Neural cell (in vitro differentiated cells): ENCODE measurements at regions not wholly inside any gene's neighbourhood (a gene's known extent, or its start where the extent isn't known, plus 50 kb on each side); places are given as distances from the start of the nearest gene placed in this dataset.

ENCODE experiments used
- H2AFZ ChIP-seq: fragments of 200-600, 300-800 bp; sonication (generic), shearing (Covaris generic); 2 replicates; pipeline ENCODE4 v1.6.0; 2014; ENCODE audit warnings: low read depth, mild to moderate bottlenecking, antibody characterized with exemption, low read length, moderate library complexity
- H3F3A ChIP-seq: fragments of 200-600 bp; shearing (Covaris generic); 2 replicates; pipeline ENCODE4 v1.6.1; 2016; ENCODE audit warnings: mild to moderate bottlenecking, moderate library complexity, mixed read lengths, antibody characterized with exemption, low read length; ENCODE audit not compliant: insufficient read depth, poor library complexity, severe bottlenecking
- H3K27ac ChIP-seq: fragments of 200-600, 300-800 bp; sonication (generic), shearing (Covaris generic); 2 replicates; pipeline ENCODE4 v1.5.1; 2014; ENCODE audit warnings: mild to moderate bottlenecking, low read length, moderate library complexity
- H3K27me3 ChIP-seq: fragments of 300-800, 200-600 bp; sonication (generic), shearing (Covaris generic); 2 replicates; pipeline ENCODE4 v1.6.0; 2014; ENCODE audit warnings: mild to moderate bottlenecking, low read depth, low read length, moderate library complexity; ENCODE audit not compliant: insufficient read depth
- H3K36me3 ChIP-seq: fragments of 300-800, 200-600 bp; sonication (generic), shearing (Covaris generic); 2 replicates; pipeline ENCODE4 v1.5.1; 2014; ENCODE audit warnings: mild to moderate bottlenecking, antibody characterized with exemption, low read length, moderate library complexity; ENCODE audit not compliant: insufficient read depth
- H3K4me2 ChIP-seq: fragments of 300-800, 200-600 bp; sonication (generic), shearing (Covaris generic); 2 replicates; pipeline ENCODE4 v1.6.0; 2014; ENCODE audit warnings: mild to moderate bottlenecking, low read length
- H3K4me3 ChIP-seq: fragments of 300-800, 200-600 bp; sonication (generic), shearing (Covaris generic); 2 replicates; pipeline ENCODE4 v1.5.1; 2014; ENCODE audit warnings: mild to moderate bottlenecking, low read length, moderate library complexity
- H3K79me2 ChIP-seq: fragments of 200-600 bp; shearing (Covaris generic); replicated peaks from 2 replicates; pipeline ENCODE4 v1.6.0; 2014; ENCODE audit warnings: mild to moderate bottlenecking, low read length, moderate library complexity; ENCODE audit not compliant: insufficient read depth
- H3K9ac ChIP-seq: fragments of 300-800, 200-600 bp; sonication (generic), shearing (Covaris generic); 2 replicates; pipeline ENCODE4 v1.6.1; 2016; ENCODE audit warnings: mild to moderate bottlenecking, low read length, mixed read lengths
- H3K9me2 ChIP-seq: fragments of 200-600 bp; shearing (Covaris generic); 2 replicates; pipeline ENCODE4 v1.6.1; 2016; ENCODE audit warnings: mild to moderate bottlenecking, low read length, mixed read lengths; ENCODE audit not compliant: insufficient read depth
- H3K9me3 ChIP-seq: fragments of 200-600, 300-800 bp; sonication (generic), shearing (Covaris generic); 2 replicates; pipeline ENCODE4 v1.6.1; 2016; ENCODE audit warnings: mild to moderate bottlenecking, mixed run types, low read length, moderate library complexity, mixed read lengths
- H4K20me1 ChIP-seq: fragments of 200-600 bp; shearing (Covaris generic); 2 replicates; pipeline ENCODE4 v1.6.1; 2016; ENCODE audit warnings: mild to moderate bottlenecking, mixed run types; ENCODE audit not compliant: insufficient read depth
- CTCF ChIP-seq: fragments of 450-650 bp; IDR thresholded peaks from 2 replicates; pipeline ENCODE4 v1.5.1; 2014; ENCODE audit warnings: antibody characterized with exemption, mild to moderate bottlenecking, moderate library complexity; ENCODE audit not compliant: poor library complexity, severe bottlenecking
- EP300 ChIP-seq: fragments of 450-650 bp; conservative IDR thresholded peaks from 2 replicates; pipeline ENCODE4 v1.6.1; 2014; ENCODE audit warnings: antibody characterized with exemption, mild to moderate bottlenecking, moderate library complexity; ENCODE audit not compliant: poor library complexity, severe bottlenecking
- EZH2 ChIP-seq: fragments of 200-600, 300-800 bp; shearing (Covaris generic), sonication (generic); IDR thresholded peaks from 2 replicates; pipeline ENCODE4 v1.6.1; 2014; ENCODE audit warnings: antibody characterized with exemption, low read length, borderline replicate concordance, mild to moderate bottlenecking; ENCODE audit not compliant: insufficient read depth, poor library complexity, severe bottlenecking
- MXI1 ChIP-seq: fragments of 450-650 bp; conservative IDR thresholded peaks from 2 replicates; pipeline ENCODE4 v1.6.1; 2014; ENCODE audit warnings: antibody characterized with exemption, mild to moderate bottlenecking; ENCODE audit not compliant: poor library complexity, severe bottlenecking
- POLR2AphosphoS5 ChIP-seq: IDR thresholded peaks from 2 replicates; pipeline ENCODE4 v1.6.1; 2012
- RAD21 ChIP-seq: fragments of 450-650 bp; conservative IDR thresholded peaks from 2 replicates; pipeline ENCODE4 v1.6.1; 2014; ENCODE audit warnings: antibody characterized with exemption, mild to moderate bottlenecking, moderate library complexity
- REST ChIP-seq: IDR thresholded peaks from 2 replicates; pipeline ENCODE4 v1.6.1; 2012; ENCODE audit warnings: borderline replicate concordance
- SMC3 ChIP-seq: fragments of 450-650 bp; conservative IDR thresholded peaks from 2 replicates; pipeline ENCODE4 v1.6.1; 2014; ENCODE audit warnings: antibody characterized with exemption, mild to moderate bottlenecking, moderate library complexity; ENCODE audit not compliant: poor library complexity
- TAF1 ChIP-seq: IDR thresholded peaks from 2 replicates; pipeline ENCODE4 v1.6.1; 2012; ENCODE audit warnings: low read depth

GRCh38 chr13:85013006-85013405, 786.2 kb downstream of the SLITRK6 start:
- no peak overlapping the region for H3K4me2 ChIP-seq
- no peak overlapping the region for H3K4me3 ChIP-seq
- no peaks in the 10 kb centered on the region for H3K36me3 ChIP-seq
- TF ChIP-seq EZH2 (no peak), SMC3 (no peak), POLR2AphosphoS5 (no peak)
- H4K20me1 ChIP-seq = no peaks in the 10 kb centered on the region
- H3K79me2 ChIP-seq = no peaks in the 10 kb centered on the region
- H3K9ac ChIP-seq = no peak overlapping the region
- H3K27ac ChIP-seq = no peak overlapping the region
- H3F3A ChIP-seq = no peaks in the 10 kb centered on the region
- H3K9me3 ChIP-seq = peaks cover 8% of the 10 kb centered on the region
- no peak overlapping the region for H2AFZ ChIP-seq
- no peaks in the 10 kb centered on the region for H3K27me3 ChIP-seq
- no peaks in the 10 kb centered on the region for H3K9me2 ChIP-seq

- H2AFZ ChIP-seq = no peak overlapping the region
- no peaks in the 10 kb centered on the region for H3K27me3 ChIP-seq
- no peaks in the 10 kb centered on the region for H3F3A ChIP-seq
- no peak overlapping the region for H3K27ac ChIP-seq
- H3K9ac ChIP-seq = no peak overlapping the region
- no peaks in the 10 kb centered on the region for H3K36me3 ChIP-seq
- H4K20me1 ChIP-seq = no peaks in the 10 kb centered on the region
- H3K79me2 ChIP-seq = no peaks in the 10 kb centered on the region
- H3K4me2 ChIP-seq = no peak overlapping the region
- H3K9me2 ChIP-seq = no peaks in the 10 kb centered on the region
- peaks cover 8% of the 10 kb centered on the region for H3K9me3 ChIP-seq
- no peak overlapping the region for H3K4me3 ChIP-seq
- no peak for TF ChIP-seq TAF1
- TF ChIP-seq RAD21 = no peak
- no peak for TF ChIP-seq SMC3
- TF ChIP-seq POLR2AphosphoS5 = no peak
- no peak for TF ChIP-seq MXI1
- no peak for TF ChIP-seq EZH2
- TF ChIP-seq EP300 = no peak
These were observed 789.8 kb downstream of the SLITRK6 start for GRCh38 chr13:85009447-85009846.

- H3K27ac ChIP-seq = no peak overlapping the region
- no peak overlapping the region for H3K4me3 ChIP-seq
- no peaks in the 10 kb centered on the region for H3K36me3 ChIP-seq
- H3K9me3 ChIP-seq = no peaks in the 10 kb centered on the region
- no peaks in the 10 kb centered on the region for H4K20me1 ChIP-seq
- no peak overlapping the region for H2AFZ ChIP-seq
- no peak overlapping the region for H3K9ac ChIP-seq
- no peaks in the 10 kb centered on the region for H3F3A ChIP-seq
- no peaks in the 10 kb centered on the region for H3K79me2 ChIP-seq
- TF ChIP-seq RAD21 = no peak
- no peak for TF ChIP-seq POLR2AphosphoS5
- TF ChIP-seq TAF1 = no peak
- no peak for TF ChIP-seq SMC3
- TF ChIP-seq EZH2 = no peak
- TF ChIP-seq CTCF = no peak
- TF ChIP-seq MXI1 = no peak
- no peak for TF ChIP-seq REST
- TF ChIP-seq EP300 = no peak
- H3K9me2 ChIP-seq = no peaks in the 10 kb centered on the region
- H3K4me2 ChIP-seq = no peak overlapping the region
- H3K27me3 ChIP-seq = no peaks in the 10 kb centered on the region
These were observed 800.0 kb downstream of the SLITRK6 start for GRCh38 chr13:84999252-84999651.
